ENCODE measurements at regions not wholly inside any gene's neighbourhood (a gene's known extent, or its start where the extent isn't known, plus 50 kb on each side); places are given as distances from the start of the nearest gene placed in this dataset.
"Not testable (repeated sequence)": the region's sequence is repeated elsewhere in the genome, so short reads cannot be mapped to it uniquely, and the experiment has no call there.

GRCh38 chr3:26309536-26309935, 313.0 kb upstream of the LRRC3B start:
- H3K27ac ChIP-seq (ENCODE audit: low read depth, low read length); H2BK120ac ChIP-seq (replicated peaks; ENCODE audit: low read depth, low read length); H3K14ac ChIP-seq (ENCODE audit: insufficient read length); H4K5ac ChIP-seq (ENCODE audit: insufficient read length, low read depth, low read length); H3K79me1 ChIP-seq (ENCODE audit: low read depth, low read length); H3K79me2 ChIP-seq (ENCODE audit: control insufficient read depth in 1 of 2, insufficient read depth in 2 of 2, low read length in 2 of 2); H3K23me2 ChIP-seq (ENCODE audit: low read depth, low read length); H3K9ac ChIP-seq (replicated peaks in 1 of 4; ENCODE audit: extremely low read depth in 1 of 4, low read depth in 3 of 4, low read length in 3 of 4); H3K27me3 ChIP-seq (replicated peaks in 1 of 4; ENCODE audit: control insufficient read depth in 3 of 4, extremely low read depth in 1 of 4, insufficient read depth in 3 of 4, low read length in 3 of 4); POLR2A ChIA-PET (ENCODE audit: partially characterized antibody); FAIRE-seq; H3K56ac ChIP-seq (replicated peaks; ENCODE audit: insufficient read length, low read depth, low read length); H4K8ac ChIP-seq (ENCODE audit: extremely low read depth, insufficient read depth, low read length); H4K20me1 ChIP-seq (replicated peaks in 1 of 2; ENCODE audit: control insufficient read depth in 1 of 2, insufficient read depth in 2 of 2, low read length in 2 of 2); H2BK12ac ChIP-seq (ENCODE audit: low read depth, low read length); H2AFZ ChIP-seq (ENCODE audit: low read length); H2BK15ac ChIP-seq (ENCODE audit: low read length); H3K4me3 ChIP-seq (ENCODE audit: extremely low read depth in 1 of 4, insufficient read depth in 2 of 4, low read depth in 3 of 4, low read length in 4 of 4); H3K18ac ChIP-seq (ENCODE audit: extremely low read depth, low read length); H4K91ac ChIP-seq (replicated peaks; ENCODE audit: insufficient read length, low read length); H2BK5ac ChIP-seq (ENCODE audit: low read depth, low read length); H3K4me1 ChIP-seq (replicated peaks in 1 of 4; ENCODE audit: control insufficient read depth in 3 of 4, insufficient read depth in 4 of 4, low read length in 3 of 4); H3K4ac ChIP-seq (replicated peaks; ENCODE audit: insufficient read length, low read depth, low read length); DNase-seq (ENCODE audit: low read depth in 1 of 2, low spot score in 2 of 2); H3K36me3 ChIP-seq (ENCODE audit: control insufficient read depth in 2 of 4, insufficient read depth in 4 of 4, low read length in 3 of 4); H3K4me2 ChIP-seq (ENCODE audit: insufficient read depth in 1 of 2, low read depth in 2 of 2, low read length in 2 of 2); H2BK20ac ChIP-seq (ENCODE audit: low read length); H3K23ac ChIP-seq (ENCODE audit: insufficient read length); H3K9me3 ChIP-seq (ENCODE audit: insufficient read depth in 2 of 2, low read depth in 1 of 2, low read length in 1 of 2); H2AK5ac ChIP-seq (ENCODE audit: low read depth, low read length): not testable (repeated sequence)
- CTCF ChIA-PET (ENCODE audit: partially characterized antibody) = interaction anchor here (0.6 kb wide), 1 partner anchor 412 kb away, joined by 3 read pairs; no protein-coding TSS in a partner anchor
- 84% methylated on average over 1 of the region's 1 CpG; no CpG with 5 or more reads in 1 of the 2 experiments for WGBS, 2 experiments (ENCODE audit: extremely low coverage in 1 of 2, insufficient coverage in 1 of 2, insufficient read length in 1 of 2, insufficient replicate concordance in 2 of 2, low coverage in 1 of 2, low lambda C conversion rate in 2 of 2, missing lambda C conversion rate in 1 of 2)
